ENCODE measurements at regions not wholly inside any gene's neighbourhood (a gene's known extent, or its start where the extent isn't known, plus 50 kb on each side); places are given as distances from the start of the nearest gene placed in this dataset.
"Not testable (repeated sequence)": the region's sequence is repeated elsewhere in the genome, so short reads cannot be mapped to it uniquely, and the experiment has no call there.

DNA sequence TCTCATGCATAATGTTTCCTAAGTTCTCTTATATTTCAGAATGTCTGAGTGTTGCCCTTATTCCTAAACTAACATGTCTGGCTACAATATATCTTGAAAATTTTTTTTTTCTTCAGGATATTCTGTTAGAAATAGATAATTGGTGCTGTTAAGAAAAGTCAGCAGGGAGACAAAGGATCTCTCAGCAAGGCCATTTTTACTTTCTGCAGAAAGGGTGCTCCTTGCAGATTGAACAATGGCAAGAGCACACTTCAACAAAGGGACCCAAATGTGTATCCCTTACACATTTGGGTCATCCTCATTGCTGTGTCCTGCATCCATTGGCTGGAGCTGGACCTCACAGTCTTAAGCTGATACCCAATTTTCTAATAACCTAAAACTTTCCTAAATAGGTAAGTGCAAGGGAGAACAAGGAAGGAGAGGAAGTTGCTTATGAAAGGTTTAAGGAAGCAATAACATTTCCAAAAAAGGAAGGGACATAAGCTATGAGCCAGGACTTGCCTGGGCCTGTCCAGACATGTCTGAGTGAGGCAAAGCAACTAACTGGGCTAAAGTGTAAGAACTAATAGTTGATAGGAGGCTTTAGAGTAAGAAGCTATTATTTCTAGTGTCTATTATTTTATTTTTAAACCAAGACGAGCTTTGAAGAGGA, 429.6 kb downstream of the BCKDHB start:
- no peak for DNase-seq

DNA sequence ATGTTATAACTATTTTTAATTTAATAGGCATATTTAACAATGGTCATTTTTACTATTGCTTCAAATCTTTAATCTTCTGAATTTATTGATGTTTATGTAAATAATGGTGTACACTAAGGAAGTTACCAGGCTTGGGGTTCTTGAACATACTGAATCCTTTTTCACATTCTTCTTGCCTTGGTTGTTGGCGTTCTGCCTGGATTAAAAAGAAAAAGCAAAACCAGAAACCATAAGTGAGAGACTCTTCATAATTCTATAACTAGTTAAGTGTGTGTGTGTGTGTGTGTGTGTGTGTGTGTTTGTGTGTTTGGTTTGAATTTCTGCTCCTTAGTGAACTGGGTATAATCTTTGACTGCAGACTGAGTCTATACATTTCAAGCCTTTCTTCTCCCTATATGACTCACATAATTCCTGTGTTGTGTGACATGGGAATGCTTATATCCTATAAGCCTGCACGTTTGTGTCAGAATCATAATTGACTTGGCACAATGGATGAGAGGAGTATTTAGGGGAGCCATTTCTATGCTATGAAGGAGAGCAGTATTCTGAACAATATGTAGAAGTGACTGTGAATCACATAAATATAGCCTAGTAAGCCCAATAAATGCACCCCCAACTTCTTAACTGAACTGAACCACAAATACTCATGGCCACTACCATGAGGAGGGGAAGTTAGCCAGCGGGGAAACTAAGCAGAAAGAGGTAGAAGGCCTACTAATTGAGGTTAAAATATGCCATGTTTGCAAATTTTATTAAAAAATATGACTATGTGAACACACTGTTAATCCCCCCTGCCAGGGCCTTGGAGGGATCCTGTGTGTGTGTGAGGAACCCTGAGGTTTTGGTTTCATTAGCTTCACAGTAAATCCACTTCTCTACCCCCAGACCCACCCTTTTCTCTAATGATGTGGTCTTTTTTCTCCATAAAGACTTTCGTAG, 425.5 kb downstream of the BCKDHB start:
- no peak for DNase-seq

DNA sequence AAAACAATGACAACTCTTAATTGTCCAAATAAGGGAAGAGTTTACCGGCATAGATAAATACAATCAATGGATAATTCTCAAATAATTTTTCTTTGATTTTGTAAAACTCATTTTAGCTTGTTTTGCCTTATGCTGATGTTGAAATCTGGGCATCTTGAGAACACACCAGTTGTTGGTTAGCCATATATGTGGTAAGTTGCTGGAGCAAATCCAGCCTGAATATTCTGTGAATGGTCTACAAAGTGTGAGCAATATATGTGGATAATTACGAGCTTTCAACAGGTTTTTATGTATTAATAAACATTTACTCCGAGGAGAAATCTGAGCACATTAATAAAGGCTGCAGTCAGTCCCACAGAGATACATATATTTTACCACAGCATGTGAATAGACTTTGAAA, 423.6 kb downstream of the BCKDHB start:
- DNase-seq: no peak

DNA sequence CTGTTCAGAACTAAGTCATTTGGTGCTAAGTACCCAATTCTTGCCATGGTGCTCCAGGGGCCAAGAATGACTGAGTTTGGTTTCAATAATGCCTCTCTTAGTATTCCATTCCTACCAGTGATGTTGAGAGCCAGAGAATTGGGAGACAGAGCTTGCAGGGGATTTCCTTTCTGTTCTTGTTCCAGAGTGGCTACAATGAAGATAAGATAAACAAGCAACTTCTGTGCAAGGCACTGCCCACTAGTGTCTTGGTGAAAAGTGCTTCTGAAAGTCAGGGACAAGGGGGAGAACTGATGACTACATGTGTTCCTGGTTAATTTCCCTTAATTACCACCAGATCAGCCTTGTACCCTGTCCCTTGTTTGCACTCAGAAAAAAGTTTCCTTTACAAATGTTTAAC, 421.6 kb downstream of the BCKDHB start:
- no peak for DNase-seq

DNA sequence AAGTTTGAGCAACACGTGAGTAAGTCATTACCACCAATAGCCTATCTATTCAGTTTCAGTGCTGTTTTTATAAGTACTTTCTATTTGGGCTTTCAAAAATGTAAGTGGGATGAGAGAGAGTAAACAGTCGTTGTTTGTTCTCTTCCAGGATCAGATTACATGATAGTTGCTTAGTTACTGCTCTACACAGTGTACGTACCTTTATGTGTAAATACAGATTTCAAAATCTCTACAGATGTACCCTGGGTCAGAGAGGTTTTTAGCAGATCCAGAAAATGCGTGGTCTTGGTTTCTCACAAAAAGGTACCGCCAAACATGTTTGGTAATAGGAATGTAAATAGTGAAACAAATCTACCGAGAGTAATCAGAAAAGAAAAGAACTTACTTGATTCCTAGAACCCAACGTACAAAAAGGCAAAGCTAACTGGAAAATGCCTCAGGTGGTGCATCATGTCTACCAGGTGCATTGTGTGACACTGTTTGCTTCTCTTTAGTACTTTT, 421.1 kb downstream of the BCKDHB start:
- DNase-seq: no peak

DNA sequence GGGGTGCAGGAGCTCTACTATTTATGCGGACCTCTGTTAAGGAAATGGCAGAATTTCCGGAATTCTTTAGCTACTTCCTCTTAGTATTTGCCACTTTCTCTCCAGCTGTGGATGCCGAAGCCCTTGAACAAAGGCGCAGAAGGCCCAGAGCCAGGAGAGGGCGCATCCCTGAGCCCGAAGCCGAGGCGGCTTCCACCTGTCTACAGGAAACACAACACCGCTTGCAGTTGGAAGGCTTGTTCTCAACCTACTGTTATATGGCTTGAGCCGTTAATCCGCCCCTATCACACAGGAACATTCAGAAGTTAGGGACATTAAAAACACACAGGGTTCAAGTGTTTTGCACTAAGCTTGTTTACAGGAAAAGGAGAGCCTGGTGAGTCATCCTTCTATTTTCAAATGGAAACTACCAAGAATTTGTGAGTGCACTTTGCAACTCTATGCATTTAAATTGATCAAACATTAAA, 417.1 kb downstream of the BCKDHB start:
- DNase-seq: no peak

- DNase-seq: no peak
Observed at GRCh38 chr6:80523010-80523409, 416.5 kb downstream of the BCKDHB start.

DNA sequence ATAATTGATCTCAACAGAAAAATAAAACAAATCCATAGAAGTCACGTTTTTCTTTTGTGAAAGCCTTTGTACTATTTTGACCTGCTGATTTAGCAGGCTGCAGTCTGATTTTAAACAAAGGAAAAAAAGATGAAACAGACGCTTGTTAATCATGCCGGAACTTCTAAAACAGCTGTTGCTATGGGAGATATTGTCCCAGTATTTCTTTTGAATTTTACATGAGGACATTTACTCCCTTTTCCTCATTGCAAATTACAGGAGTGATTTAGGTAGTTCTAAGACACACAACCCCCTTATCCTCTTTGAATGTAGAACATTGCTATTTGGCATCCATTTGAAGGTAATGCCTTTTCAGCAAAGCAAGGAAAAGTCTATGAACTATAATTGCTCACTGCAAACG, 416.1 kb downstream of the BCKDHB start:
- no peak for DNase-seq

GRCh38 chr6:80519811-80520594, 413.5 kb downstream of the BCKDHB start:
- DNase-seq: no peak

DNA sequence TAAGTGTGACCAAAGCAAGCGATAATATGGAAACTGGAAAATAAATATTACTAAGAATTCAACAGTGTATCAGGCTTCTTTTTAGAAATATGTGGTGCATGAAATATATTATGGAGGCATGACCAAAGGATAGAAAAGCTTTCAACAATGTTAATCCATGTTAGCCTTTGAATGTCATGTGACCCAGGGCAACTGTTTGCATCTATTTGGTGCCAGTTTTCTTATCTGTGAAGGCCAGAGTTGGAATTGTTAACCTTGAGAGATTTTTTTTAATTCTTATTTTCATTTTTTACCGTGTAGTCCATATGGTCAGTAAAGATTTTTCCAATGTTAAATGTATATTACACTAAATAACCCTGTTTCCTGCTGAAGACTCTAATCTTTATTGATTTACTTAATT, 411.1 kb downstream of the BCKDHB start:
- no peak for DNase-seq

DNA sequence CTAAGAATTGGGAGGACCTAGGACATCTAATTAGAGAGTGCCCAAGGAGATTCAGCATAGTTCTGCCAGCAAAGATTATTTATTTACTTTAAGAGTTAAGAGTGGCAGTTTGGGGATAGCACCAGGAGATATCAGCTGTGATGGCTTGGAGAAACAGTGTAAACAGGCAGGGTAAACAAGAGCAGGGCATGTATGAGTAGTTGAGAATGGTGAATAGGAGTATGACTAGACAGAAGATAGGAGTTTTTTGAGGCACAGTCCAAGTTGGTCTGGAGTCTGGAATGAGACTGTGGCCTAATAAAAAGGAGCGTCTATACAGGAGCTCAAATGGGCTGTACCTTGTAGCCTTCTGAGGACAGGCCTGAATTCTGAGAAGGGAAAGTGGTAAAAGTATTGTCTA, 404.1 kb downstream of the BCKDHB start:
- not testable (repeated sequence) for DNase-seq

DNA sequence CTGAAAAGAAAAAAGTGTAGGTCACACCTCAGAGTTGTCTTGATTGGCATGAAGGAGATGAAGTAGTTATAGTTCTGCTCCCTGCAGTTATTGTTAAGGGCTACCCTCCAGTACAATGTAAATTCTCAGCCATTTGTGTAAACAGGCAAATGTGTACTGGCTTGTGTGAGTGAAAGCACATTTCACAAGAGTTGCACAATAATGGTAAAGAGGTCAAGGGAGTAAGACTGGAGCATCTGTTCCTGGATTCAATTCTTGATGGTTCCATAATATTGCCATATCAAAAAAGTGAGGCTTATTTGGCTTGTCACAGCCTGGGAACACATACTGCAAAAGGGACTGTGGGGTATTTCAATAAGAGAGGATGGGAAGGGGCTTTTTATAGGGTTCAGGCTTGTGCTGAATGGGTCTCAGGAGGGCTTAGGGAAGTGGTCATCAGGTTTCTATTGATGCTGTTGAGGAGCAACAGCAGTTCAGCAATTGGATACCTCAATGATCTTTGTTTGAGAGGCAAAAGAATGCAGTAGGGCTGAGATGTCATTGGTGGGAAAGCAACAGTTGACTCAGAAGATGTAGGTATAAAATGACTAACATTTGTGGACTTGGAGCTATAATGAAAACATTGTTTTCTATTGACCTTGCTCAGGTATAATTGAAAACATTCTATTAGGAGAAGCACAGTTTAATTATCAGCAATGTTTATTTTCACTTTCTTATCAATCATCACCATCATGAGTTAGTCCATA, 402.6 kb downstream of the BCKDHB start:
- no peak for DNase-seq

DNA sequence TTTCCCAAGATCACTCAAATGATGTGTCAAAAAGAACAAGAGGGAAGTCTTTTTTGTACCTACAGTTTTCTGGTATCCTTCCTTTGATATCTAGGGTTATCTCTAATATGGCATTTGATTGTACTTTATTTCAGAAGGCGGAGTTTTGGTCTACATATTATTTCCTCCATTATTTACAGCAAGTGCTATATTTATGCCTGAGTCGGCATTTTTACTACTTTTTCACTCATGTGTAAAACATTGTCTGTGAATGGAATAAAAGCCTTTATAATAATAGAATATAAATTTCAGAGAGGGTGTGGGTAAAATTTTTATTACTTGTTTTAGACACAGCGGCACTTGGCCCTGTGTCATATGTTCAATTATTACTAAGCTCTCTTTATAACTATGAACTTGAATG, 398.4 kb downstream of the BCKDHB start:
- no peak for DNase-seq

GRCh38 chr6:80503660-80504059, 397.2 kb downstream of the BCKDHB start:
- DNase-seq: no peak

GRCh38 chr6:80502871-80503270, 396.4 kb downstream of the BCKDHB start:
- DNase-seq: no peak

- DNase-seq: no peak
Observed at GRCh38 chr6:80501636-80502035, 395.2 kb downstream of the BCKDHB start.

GRCh38 chr6:80497696-80498486, 391.4 kb downstream of the BCKDHB start:
- DNase-seq: not testable (repeated sequence)

- no peak for DNase-seq
Observed at GRCh38 chr6:80489911-80490635, 383.6 kb downstream of the BCKDHB start.

DNA sequence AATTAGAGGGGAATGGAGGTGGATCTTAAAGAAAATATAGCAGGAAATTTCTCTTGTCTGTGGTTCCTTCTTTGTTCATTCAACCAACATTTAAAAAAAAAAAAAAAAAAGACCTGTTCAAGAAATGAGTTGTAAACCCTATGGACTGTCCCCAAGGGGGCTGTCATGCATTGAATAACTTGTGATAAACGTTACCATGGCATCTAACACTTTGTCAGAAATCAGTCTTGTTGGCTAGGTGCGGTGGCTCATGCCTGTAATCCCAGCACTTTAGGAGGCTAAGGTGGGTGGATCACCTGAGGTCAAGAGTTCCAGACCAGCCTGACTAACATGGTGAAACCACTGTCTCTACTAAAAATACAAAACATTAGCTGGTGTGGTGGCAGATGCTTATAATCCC, 381.7 kb downstream of the BCKDHB start:
- no peak for DNase-seq

DNA sequence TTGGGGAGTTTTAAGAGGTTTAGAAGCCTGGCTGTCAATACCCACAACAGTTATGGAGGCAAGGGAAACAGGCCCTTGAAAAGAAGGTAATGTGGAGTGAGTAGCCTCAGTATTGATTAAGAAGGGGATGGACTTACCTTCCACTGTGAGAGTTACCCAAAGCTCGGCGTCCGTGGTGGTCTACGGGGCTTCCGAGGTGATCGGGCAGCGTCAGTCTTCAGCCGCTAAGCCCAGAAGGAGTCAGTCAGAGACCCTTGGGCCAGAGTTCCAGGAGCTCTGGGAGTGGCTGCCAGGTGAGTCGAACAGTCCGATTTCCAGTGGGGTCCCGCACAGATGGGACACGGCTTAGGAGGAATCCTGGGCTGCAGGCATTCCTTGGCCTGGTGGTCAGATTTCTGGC, 379.0 kb downstream of the BCKDHB start:
- DNase-seq: not testable (repeated sequence)

- no peak for DNase-seq
Observed at GRCh38 chr6:80482056-80482455, 375.6 kb downstream of the BCKDHB start.
